GM10266 (cell line): ENCODE measurements at regions not wholly inside any gene's neighbourhood (a gene's known extent, or its start where the extent isn't known, plus 50 kb on each side); places are given as distances from the start of the nearest gene placed in this dataset.
"Not testable (repeated sequence)": the region's sequence is repeated elsewhere in the genome, so short reads cannot be mapped to it uniquely, and the experiment has no call there.

ENCODE experiments used
- DNase-seq: peaks from one replicate; pipeline ENCODE4 v3.0.0; 2012; ENCODE audit errors: extremely low spot score
- TF ChIP-seq, protein P1 (sequence below): IDR thresholded peaks from 2 replicates; pipeline ENCODE4 v1.5.1; 2012; ENCODE audit warnings: mild to moderate bottlenecking, low read depth; ENCODE audit not compliant: control insufficient read depth, insufficient read depth; ENCODE audit errors: missing control alignments

GRCh38 chrX:40893251-40893910 lies 158.0 kb upstream of the MED14 start:
- TF ChIP-seq, protein P1, sequence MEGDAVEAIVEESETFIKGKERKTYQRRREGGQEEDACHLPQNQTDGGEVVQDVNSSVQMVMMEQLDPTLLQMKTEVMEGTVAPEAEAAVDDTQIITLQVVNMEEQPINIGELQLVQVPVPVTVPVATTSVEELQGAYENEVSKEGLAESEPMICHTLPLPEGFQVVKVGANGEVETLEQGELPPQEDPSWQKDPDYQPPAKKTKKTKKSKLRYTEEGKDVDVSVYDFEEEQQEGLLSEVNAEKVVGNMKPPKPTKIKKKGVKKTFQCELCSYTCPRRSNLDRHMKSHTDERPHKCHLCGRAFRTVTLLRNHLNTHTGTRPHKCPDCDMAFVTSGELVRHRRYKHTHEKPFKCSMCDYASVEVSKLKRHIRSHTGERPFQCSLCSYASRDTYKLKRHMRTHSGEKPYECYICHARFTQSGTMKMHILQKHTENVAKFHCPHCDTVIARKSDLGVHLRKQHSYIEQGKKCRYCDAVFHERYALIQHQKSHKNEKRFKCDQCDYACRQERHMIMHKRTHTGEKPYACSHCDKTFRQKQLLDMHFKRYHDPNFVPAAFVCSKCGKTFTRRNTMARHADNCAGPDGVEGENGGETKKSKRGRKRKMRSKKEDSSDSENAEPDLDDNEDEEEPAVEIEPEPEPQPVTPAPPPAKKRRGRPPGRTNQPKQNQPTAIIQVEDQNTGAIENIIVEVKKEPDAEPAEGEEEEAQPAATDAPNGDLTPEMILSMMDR = no peak
- no peak for DNase-seq

- no peak for DNase-seq
- TF ChIP-seq, protein P1 = no peak
Observed at GRCh38 chrX:40895246-40895645, 159.9 kb upstream of the MED14 start.

GRCh38 chrX:40897718-40898270 lies 162.5 kb upstream of the MED14 start:
- TF ChIP-seq, protein P1 = no peak
- no peak for DNase-seq

DNA sequence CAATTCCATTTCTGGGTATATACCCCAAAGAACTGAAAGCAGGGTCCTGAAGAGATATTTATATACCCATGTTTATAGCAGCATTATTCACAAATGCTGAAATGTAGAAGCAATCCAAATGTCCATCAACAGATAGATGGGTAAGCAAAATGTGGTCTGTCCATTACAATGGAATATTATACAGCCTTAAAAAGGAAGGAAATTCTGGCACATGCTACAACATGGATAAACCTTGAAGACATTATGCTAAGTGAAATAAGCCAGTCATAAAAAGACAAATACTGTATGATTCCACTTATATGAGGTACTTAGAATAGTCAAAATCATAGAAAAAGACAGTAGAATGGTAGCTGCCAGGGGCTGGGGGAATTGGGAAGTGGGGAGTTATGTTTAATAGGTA lies 169.4 kb upstream of the MED14 start:
- DNase-seq = not testable (repeated sequence)

GRCh38 chrX:40908026-40908425 lies 172.7 kb upstream of the MED14 start:
- TF ChIP-seq, protein P1 = no peak
- no peak for DNase-seq

GRCh38 chrX:40908857-40909475 lies 173.6 kb upstream of the MED14 start:
- no peak for DNase-seq
- TF ChIP-seq, protein P1 = no peak

DNA sequence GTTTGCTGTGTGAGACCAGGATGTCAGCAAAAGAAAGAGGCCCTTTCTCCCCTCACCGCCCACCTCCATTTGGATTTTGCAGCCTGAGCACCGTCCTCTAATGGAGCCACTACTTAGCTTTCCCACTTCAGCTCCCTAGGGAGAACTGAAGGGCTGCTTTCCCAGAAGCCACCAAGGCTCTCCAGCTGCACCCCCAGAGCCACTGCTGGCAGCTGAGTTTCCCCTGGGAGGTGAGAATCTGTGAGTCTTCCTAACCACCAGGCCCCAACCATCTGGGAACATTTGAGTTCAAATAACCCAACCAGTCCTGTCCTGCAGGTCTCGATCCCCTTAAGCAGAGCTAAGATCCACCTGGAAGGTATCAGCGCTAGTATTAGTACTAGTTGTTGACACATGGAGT lies 173.1 kb upstream of the USP9X start:
- no peak for DNase-seq
- TF ChIP-seq, protein P1 = no peak

- TF ChIP-seq, protein P1 = no peak
- no peak for DNase-seq
Observed at GRCh38 chrX:40912576-40912975, 172.7 kb upstream of the USP9X start.
